22Rv1 (cell line): ENCODE measurements at regions not wholly inside any gene's neighbourhood (a gene's known extent, or its start where the extent isn't known, plus 50 kb on each side); places are given as distances from the start of the nearest gene placed in this dataset.

ENCODE experiments used
- ZFX ChIP-seq: fragments of 450-650 bp; IDR thresholded peaks from 2 replicates; pipeline ENCODE4 v1.6.1; 2017; ENCODE audit warnings: antibody characterized with exemption, borderline replicate concordance
- TF ChIP-seq, protein P1 (sequence below): fragments of 450-650 bp; IDR thresholded peaks from 2 replicates; pipeline ENCODE4 v1.5.1; 2017; ENCODE audit warnings: mild to moderate bottlenecking

DNA sequence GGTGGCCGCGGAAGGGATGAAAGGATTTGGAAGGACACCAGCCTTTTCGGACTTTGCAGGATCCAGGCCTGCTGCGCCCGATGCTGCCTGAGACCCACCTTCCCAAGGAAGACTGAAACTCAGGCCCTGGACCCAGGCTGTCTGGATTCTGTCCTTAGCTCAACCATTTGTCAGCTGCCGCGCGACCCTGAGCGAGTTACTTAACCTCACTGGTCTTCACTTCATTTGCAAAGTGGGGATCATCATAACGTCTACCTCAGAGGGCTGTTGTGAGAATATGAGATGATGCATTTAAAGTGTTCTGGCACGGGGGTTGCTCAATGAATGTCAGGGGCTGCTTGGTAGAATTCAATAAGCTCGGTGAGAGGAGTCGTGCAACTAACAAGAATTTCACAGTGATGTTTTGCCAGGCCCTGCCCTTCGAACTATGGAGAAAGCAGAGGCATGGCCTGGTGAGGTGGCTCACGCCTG is 104.2 kb upstream of the PRDM1 start:
- TF ChIP-seq, protein P1, sequence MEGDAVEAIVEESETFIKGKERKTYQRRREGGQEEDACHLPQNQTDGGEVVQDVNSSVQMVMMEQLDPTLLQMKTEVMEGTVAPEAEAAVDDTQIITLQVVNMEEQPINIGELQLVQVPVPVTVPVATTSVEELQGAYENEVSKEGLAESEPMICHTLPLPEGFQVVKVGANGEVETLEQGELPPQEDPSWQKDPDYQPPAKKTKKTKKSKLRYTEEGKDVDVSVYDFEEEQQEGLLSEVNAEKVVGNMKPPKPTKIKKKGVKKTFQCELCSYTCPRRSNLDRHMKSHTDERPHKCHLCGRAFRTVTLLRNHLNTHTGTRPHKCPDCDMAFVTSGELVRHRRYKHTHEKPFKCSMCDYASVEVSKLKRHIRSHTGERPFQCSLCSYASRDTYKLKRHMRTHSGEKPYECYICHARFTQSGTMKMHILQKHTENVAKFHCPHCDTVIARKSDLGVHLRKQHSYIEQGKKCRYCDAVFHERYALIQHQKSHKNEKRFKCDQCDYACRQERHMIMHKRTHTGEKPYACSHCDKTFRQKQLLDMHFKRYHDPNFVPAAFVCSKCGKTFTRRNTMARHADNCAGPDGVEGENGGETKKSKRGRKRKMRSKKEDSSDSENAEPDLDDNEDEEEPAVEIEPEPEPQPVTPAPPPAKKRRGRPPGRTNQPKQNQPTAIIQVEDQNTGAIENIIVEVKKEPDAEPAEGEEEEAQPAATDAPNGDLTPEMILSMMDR, result no peak
- no peak for TF ChIP-seq ZFX
